Midbrain (tissue), 1 donor: ENCODE measurements at regions not wholly inside any gene's neighbourhood (a gene's known extent, or its start where the extent isn't known, plus 50 kb on each side); places are given as distances from the start of the nearest gene placed in this dataset.
"Not testable (repeated sequence)": the region's sequence is repeated elsewhere in the genome, so short reads cannot be mapped to it uniquely, and the experiment has no call there.

Experiments
- DNase-seq: peaks from one replicate; lab custom pipeline; 2025; lab: John Stamatoyannopoulos, UW

DNA sequence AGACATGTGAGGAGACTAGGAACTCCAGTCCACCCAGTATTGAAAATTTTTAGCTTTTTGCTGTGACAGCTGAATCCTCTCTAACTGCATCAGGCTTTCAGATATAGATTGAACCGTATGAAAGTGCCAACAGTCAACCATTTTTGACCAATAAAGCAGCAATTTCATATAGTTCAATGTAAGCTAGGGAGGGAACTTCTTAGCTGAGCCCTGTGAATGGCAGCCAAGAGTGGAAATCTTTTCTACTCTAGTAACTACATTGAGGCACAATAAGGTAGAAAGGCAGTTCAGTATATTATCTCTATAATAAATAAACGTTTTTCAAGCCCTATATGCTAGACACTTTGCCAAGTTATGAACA is 96.3 kb upstream of the TANK start:
- no peak for DNase-seq

DNA sequence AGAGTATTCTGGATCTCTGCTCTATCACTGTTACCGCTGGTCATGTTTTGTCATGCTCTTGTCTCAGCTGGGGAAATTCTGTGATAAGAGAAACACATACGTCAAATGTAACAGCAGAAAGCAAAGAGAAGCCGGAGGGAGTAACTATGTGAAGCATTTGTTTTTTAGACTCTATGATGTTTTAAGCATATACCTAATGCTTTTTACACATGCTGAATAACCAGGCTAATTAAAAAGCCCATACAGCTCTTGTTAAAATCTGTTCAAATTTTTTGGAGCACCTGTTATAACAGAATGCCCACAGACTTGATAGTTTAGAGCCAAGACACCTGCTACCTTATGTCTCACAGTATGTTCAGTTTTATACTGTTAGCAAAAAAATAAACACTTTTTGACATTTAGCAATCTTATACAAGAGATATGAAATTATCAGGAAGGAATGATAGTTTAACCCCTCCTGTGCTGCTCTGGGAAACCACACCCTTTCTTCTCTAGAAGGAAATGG is 92.3 kb upstream of the TANK start:
- no peak for DNase-seq

DNA sequence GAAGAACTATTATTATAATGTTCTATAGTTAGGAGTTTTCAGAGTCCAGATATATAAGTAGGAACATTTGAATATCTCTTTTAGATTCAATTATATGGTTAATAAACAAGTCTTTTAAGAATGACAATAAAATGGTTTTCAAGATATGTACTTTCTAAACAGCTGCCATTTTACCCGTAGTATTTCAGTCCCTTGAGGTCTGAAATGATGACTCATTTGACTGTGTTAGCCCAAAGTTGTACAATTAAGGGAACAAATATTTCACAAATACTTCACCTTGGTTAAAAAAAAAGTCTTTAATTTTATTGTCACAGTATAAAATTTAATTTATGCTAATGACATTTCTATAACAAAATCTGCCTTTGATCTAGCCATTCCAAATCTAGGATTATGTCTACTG is 91.6 kb upstream of the TANK start:
- DNase-seq = no peak

DNA sequence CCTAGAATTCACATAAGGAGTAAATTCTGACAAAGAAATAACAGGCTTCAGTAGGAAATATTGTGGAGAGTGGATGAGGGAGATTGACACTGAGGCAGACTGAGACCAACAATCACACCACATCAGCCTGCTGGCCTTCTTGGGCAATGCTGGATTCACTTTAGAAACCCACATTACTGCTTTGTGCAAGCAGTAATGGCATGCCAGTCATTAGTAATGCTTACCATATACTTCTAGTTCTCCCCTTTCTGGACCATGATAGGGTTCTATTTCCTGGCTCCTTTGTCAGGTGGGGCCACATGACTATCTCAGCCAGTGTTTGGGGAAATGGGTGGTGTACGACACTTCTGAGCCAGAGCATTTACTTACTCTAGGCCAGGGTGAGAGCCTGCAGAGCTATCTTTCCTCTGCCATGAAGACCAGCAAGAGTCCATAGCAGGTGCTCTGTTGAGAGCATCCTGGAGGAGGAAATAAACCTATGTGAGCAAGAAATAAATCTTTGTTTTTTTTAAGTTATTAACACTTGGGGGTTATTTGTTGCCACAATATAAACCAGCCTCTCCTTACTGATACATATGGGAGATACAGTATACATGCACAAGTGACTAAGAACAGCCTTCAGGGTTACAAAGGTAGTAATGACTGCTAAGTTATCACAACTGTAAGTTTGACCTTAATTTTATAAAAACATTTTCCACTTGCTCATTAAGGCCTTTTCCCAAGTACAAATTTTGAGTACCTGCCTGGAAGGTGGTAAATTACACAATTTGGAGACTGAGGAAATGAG is 89.3 kb upstream of the TANK start:
- no peak for DNase-seq

DNA sequence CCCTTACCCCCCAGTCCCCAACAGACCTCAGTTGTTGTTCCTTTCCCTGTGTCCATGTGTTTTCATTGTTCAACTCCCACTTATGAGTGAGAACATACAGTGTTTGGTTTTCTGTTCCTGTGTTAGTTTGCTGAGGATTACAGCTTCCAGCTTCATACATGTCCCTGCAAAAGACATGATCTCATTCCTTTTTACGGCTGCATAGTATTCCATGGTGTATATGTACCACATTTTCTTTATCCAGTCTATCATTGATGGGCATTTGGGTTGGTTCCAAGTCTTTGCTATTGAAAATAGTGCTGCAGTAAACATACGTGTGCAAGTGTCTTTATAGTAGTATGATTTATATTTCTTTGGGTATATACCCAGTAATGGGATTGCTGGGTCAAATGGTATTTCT is 87.8 kb upstream of the TANK start:
- not testable (repeated sequence) for DNase-seq

DNA sequence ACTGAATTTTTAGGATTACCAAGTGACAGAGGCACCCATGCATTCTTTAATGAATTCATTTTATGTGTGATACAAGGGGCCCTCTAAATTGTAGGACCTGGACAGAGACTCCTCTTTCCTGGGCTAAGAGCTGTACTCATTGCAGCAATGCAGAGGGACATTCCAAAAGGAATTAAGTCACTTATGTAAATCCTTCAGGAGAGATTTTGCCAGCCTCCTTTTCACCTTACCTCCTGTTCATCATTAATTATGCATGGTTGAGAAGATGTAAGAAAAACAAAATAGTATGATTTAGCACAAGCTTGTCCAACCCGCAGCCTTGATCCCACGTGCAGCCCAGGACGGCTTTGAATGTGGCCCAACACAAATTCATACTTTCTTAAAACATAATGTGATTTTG is 84.5 kb upstream of the TANK start:
- DNase-seq = no peak

DNA sequence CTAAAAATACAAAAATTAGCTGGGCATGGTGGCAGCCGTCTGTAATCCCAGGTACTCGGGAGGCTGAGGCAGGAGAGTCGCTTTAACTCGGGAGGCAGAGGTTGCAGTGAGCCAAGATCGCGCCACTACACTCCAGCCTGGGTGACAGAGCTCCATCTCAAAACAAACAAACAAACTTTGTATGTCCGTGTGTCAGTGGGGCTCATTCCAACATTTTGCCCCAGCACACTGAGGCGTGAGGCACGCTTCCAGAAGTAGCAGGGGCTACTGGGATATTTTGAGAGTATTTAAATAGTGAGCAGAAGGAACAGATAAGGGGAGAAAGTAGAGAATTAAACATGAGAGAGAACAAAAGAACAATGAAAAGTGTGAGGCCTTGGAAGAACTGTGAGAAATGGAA is 83.3 kb upstream of the TANK start:
- no peak for DNase-seq

DNA sequence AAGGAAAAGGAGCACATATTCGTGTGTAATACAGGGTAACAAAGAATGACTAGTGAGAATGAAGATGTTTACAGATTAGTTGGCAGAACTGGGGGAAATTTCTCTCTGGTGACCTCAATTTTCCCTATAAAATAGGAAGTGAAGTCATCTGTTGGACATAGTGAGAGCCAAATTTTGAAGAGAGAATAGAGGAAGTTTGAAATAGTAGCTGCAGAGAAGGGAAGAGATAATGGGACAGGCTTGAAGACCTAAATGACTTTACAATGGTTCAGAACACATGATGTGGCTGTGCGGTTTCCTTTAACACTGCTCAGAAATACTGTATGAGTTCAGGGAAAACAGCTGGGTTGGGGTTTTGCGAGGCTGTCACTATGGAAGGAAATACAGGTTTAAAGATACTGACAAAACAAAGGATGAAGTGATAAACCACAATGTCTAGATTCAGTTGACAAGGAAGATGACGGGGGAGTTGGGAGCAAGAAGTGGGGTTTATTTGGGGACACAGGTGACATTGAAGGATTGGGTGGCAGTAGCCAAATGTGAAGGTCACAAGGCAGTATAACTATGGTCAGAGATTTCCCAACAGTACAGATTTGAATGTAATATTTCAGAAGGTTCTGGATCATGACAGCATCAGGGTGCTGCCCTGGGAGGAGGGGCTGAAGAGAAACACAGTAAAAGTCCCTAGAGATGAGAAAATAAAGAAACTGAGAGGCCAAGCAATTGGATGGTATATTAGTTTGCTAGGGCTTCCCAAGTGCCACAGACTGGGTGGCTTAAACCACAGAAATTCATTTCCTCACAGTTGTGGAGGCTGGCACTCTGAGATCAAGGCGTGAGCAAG is 82.6 kb upstream of the TANK start:
- no peak for DNase-seq

DNA sequence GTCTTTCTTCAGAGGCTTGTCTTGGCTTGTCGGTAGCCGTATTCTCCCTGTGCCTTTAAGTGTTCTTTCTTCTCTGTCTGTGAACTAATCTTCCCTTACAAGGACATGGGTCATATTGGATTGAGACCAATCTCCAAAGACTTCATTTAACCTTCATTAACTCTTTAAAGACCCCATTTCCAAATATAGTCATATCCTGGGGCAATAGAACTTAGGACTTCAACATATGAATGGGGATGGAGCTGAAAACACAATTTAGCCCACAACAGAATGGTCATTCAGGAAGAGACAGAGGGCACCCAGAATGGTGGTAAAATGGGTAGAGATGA is 82.1 kb upstream of the TANK start:
- no peak for DNase-seq

DNA sequence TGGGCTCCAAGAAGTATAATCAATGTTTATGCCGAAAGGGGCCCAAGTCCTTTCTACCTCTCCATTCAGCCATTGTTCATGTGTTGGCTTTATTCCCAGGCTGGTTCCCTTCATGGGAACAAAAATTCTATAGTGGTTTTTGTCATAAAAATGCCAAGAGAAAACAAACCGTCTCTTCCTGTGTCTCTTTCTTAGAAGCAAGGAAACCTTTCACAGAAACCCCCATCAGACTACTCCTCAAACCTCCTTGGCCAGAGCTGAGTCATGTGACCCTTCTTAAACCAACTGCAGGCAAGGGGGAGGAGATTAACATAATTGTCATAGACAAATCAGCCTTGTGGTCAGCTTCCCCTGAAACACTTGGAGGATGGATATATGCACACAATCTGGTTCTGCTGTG is 75.1 kb upstream of the TANK start:
- no peak for DNase-seq

DNA sequence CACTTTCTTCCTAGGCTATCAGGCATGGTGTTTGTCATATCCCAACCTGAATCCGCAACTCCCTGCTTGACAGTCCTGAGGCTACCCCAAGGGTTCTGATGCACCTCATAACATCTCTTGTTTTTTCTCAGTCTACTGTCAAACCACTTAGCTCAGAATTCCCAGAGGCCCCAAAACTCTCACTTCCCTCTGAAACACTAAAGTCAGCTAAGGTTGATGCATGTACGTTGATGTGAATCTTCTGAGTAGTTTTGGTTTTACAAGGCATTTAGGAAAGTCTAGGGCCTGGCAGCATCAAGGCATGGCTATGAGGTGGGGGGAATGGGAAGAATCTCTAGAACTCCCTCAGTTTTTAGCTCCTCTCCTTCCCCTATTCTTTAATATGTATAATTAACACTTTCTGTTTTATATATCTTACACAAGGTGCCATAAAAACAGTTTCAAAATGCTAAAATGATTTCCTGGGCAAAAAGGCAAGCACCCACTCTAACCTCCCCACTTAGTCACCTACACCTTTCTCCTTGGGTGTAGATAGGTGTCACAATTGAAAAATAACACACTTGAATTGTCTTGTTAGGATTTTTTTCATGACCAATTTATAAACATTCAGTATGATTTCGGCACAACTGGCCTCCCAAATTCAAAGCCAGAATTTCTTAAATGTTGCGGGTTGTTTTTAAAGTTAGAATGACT is 71.4 kb upstream of the TANK start:
- DNase-seq = no peak

DNA sequence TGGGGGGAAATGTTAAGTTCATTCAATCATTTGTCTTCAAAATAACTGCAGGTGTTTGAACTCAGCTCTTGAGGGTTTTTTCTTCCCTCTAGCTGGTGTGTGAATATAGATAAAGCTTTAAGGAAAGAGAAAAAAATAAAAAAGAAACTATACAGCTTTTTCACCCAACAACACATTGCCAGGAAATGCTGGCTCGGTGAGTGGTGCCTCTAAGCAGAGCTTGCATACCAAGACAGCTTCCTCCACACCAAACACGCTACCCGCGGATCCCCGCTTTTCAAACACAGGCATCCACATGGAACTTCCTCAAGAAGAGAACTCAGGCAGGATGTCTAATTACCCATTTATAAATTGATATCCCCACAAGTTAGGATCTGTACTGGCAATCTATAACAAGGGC is 69.8 kb upstream of the TANK start:
- no peak for DNase-seq

DNA sequence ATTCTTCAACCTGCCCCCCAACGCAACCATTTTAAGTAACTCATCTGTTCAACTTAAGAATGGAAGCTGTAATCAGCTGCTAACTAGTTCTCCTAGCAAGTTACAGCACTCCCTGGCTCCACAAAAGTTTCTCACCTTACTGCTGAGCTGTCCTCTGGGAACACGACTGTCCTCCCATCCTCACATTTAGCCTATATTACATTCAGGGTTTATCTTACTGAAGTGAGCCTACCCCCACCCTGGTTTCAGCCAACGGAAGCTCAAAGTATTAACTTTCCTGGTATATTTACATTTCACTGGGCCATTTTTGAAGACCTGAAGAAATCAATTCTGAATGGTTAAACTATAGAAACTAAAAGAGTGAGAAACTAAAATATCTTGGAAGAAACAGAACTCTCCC is 64.9 kb upstream of the TANK start:
- DNase-seq = no peak

DNA sequence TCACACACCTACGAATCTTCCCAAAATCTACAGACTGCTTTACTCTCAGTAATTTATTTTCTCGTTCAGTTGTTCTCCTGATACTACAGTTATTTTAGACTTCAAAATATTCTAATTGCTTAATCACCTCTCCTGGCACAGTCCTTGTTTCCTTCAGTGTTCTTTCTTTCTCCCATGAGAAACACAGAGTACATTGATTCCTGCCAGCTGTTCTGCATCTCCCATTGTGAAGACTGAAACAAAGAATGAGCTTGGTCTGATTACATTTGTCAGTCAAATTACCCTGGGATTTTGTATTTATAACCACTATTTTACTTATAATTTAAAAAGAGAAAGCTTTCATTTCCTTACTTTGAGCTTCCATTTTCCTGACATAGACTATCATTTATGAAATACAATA is 63.9 kb upstream of the TANK start:
- DNase-seq = no peak

DNA sequence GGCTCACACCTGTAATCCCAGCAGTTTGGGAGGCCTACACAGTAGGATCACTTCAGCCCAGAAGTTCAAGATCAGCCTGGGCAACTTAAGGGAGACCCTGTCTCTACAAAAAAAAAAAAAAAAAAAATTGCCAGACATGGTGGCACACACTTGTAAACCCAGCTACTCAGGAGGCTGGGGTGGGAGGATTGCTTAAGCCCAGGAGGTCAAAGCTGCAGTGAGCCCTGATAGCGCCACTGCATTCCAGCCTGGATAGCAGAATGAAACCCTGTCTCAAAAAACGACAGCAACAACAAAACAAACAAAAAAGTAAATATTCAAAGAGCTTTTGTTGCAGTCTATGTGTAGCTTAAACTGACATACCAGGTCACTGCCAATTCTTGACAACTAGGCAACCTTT is 63.1 kb upstream of the TANK start:
- DNase-seq = no peak

DNA sequence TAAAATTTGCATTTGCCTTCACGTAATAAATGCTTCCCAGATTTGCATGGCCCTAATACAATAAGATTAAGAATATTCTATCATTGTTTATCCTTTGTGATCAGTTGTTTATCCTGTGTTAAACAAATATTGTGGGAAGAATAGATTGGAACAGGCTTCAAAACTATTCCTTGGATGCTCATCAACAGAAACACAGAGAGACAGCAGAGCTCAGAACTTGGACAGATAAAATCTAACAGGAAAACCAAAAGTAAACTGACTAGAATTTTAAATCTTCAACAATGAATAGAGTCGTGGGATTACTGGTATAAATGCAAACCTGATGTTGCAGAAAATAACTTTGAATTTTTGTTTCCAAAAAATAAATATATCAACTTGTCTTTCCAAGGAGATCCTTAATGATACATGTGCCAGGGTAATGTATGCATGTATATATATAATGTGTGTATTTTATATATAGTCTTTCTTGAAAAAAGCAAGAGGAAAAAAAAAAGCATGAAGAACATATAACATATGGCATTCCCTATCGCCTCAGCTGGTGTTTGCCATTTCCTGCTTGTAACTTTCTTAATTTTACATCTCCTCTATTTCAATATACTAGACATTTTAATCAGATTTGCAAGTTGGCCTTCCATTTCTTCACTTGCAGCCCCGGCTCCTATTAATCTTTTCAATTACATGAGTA is 59.9 kb upstream of the TANK start:
- DNase-seq = no peak

DNA sequence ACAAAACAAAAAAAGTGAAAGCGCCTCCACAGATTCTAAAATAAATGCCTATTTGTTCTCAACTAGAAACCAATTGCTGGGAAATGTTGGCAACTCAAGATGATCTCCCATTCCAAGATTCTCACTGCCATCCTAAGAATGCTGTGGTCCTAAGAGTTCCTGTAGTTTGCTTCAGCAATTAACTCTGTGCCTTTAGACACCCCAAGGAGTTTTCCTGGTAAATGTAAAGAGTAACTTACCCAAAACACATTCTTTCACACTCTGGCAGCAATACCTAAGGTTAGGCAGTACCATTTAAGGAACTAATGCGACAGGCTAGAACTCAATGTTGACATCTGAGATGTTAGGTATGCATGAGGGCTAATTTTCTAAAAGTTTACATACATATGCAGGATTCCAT is 58.8 kb upstream of the TANK start:
- no peak for DNase-seq

DNA sequence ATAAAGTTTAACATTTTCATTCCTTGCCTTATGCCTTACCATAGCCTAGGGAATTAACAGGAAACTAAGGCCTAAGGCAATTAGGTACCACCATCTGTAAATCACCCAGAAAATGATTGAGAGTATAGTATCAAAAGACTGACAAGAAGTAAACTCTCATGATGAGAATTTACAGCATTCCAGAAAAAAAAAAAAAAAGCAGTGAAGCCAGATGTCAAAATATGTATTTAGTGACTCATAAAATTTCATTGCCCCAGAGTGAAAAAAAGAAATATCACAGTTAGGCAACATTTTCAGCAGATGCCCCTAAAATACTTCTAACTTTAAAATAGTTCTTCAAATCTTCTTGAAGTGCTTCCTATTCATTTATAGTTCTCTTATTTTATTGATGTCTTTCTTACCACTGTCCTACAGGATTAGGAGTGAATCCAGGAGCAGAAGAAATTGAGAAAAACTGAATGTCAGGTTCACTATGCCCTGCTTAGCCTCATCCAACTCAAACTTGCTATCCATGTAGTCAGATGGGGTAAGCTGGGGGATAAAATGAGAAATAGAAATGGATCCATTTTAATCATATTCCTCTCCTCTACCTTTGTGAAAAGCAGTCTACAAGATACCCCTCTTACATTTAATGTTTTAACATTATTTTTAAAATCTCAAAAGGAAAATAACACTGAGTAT is 57.3 kb upstream of the TANK start:
- DNase-seq = no peak

DNA sequence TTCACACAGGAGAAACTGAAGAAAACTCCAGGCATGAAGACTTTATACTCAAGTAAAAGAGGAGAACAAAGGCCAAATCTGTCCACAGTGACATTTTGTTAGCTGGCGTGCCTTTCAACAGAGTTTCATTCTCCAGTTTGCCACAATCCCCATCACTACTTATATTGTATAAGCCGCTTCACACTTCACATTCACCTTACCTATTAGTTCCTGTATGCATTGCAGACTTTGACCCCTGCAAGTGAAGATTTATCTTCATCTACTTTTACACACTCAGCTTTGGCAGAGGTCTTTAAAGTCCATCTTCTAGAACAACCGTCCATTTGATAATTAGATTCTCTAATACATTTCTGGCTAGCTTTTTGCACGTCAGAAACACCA is 56.8 kb upstream of the TANK start:
- DNase-seq = no peak

DNA sequence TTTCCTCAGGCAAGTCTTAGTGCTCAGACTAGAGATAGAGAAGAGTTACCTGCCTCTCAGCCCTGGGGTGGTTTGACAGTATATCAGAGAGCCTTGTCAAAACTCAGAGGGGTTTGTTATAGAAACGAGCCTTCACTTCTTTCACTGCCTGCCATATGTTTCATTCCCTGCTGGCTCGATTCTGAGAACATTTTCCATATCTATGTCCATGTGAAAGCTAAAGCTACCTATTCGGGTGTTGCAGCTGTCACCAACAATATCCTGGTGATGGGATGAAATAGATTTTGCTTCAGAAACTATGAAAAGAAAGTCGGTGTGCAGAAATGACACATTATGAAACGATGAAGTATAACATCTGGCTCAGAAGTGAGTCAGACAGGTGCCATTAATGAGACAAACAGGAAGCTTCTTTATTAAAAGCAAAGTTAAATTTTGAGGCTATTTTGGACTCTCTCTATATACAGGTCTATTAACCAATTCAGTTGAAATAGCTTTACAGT is 56.1 kb upstream of the TANK start:
- DNase-seq = no peak

DNA sequence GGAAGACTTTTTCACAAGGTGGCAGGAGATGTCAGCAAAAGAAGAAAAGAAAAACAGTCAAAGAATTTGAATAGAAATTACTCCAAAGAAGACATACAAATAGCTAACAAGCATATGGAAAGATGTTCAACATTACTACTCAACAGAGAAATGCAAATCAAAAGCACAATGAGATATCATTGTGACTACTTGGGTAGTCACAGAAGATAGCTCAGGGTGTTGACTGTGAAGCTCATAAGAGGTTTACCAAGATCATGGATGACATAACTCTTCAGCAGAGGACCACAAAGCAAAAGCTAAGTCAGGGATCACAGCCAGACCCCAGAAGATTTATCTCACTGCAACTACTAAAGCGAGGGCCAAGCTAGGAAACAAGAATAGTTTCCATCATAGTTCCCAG is 53.0 kb upstream of the TANK start:
- DNase-seq = no peak
